Vagina (tissue), 2 donors: ENCODE measurements at regions not wholly inside any gene's neighbourhood (a gene's known extent, or its start where the extent isn't known, plus 50 kb on each side); places are given as distances from the start of the nearest gene placed in this dataset.

ENCODE experiments used
- CTCF ChIP-seq, 3 experiments: fragments of 450-650 bp in 2 of 3; fragments of 200-600 bp in 1 of 3; sonication (generic) in 1 of 3; IDR thresholded peaks; one replicate each; pipeline ENCODE4 v1.5.1; 2017 to 2019; ENCODE audit warnings: antibody characterized with exemption in 3 of 3, mild to moderate bottlenecking in 2 of 3, moderate library complexity in 2 of 3
- POLR2A ChIP-seq, 2 donors: fragments of 450-650 bp; IDR thresholded peaks; one replicate each; pipeline ENCODE4 v1.6.1; 2017; ENCODE audit warnings: antibody characterized with exemption in 2 of 2, mild to moderate bottlenecking in 2 of 2, moderate library complexity in 2 of 2
- POLR2AphosphoS5 ChIP-seq, 2 donors: sonication (generic); formaldehyde crosslinking; IDR thresholded peaks; one replicate each; pipeline ENCODE4 v1.9.0; 2017; ENCODE audit warnings: antibody characterized with exemption in 2 of 2, mild to moderate bottlenecking in 2 of 2, low read depth in 1 of 2; ENCODE audit not compliant: insufficient read depth in 1 of 2

GRCh38 chr11:8826901-8827560 is 84.0 kb upstream of the AKIP1 start:
- TF ChIP-seq CTCF (IDR thresholded peaks at IDR 0.05) = no peak
- no peak for TF ChIP-seq POLR2AphosphoS5 (IDR thresholded peaks at IDR 0.05; ENCODE audit: insufficient read depth in 1 of 2, low read depth in 1 of 2)
- no peak for TF ChIP-seq POLR2A (IDR thresholded peaks at IDR 0.05)
